ENCODE measurements at regions not wholly inside any gene's neighbourhood (a gene's known extent, or its start where the extent isn't known, plus 50 kb on each side); places are given as distances from the start of the nearest gene placed in this dataset.

DNA sequence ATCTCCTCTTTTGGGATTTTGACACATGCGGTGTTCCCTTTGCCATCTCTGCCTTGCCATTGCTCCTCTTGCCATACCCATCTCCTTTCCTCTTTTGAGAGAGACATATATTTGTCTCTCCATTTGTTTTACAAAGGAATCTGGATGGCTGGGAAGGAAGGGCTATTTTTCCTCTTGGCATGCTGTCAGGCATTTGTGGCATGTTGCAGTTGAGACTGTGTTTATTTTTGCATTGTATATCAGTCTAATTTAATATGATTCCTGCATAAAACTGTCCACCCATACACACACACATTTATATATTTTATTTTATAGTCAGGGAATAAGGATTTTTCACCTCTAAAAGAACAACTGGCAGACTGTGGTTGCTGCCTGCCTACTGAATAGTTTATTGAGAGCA is 1105.8 kb upstream of the SEMA6A start:
- no peak for TF ChIP-seq ZNF274 (IDR thresholded peaks at IDR 0.05; ENCODE audit: low read depth, low read length)
- no peak overlapping the region for H3K4me3 ChIP-seq (ENCODE audit: low read length)

DNA sequence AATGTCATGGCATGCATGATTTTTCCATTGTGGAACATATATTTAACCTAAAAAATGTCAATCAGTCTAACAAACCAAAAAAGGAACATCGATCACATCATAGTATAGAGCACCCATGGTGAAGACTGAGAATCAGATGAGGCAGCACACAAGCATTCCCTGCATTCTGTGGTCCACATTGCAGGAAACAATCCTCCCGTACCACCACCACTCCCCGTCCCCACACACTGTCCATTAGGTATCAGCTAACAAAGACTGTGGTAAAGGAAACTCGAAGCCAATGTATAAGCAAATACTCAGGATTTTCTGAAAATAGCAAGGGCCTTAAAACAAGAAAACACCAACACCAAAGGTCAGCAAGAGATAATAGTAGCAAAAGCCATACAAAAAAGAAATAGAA is 1104.4 kb upstream of the SEMA6A start:
- no peak overlapping the region for H3K4me3 ChIP-seq (ENCODE audit: low read length)
- no peak for TF ChIP-seq ZNF274 (IDR thresholded peaks at IDR 0.05; ENCODE audit: low read depth, low read length)

- H3K4me3 ChIP-seq (ENCODE audit: low read length), result no peak overlapping the region
- no peak for TF ChIP-seq ZNF274 (IDR thresholded peaks at IDR 0.05; ENCODE audit: low read depth, low read length)
Observed at GRCh38 chr5:117675646-117676045, 1101.0 kb upstream of the SEMA6A start.

- TF ChIP-seq ZNF274 (IDR thresholded peaks at IDR 0.05; ENCODE audit: low read depth, low read length), result no peak
- no peak overlapping the region for H3K4me3 ChIP-seq (ENCODE audit: low read length)
Observed at GRCh38 chr5:117671551-117671950, 1096.9 kb upstream of the SEMA6A start.

GRCh38 chr5:117667105-117667504 is 1092.5 kb upstream of the SEMA6A start:
- TF ChIP-seq ZNF274 (IDR thresholded peaks at IDR 0.05; ENCODE audit: low read depth, low read length), result no peak
- H3K4me3 ChIP-seq (ENCODE audit: low read length), result no peak overlapping the region

DNA sequence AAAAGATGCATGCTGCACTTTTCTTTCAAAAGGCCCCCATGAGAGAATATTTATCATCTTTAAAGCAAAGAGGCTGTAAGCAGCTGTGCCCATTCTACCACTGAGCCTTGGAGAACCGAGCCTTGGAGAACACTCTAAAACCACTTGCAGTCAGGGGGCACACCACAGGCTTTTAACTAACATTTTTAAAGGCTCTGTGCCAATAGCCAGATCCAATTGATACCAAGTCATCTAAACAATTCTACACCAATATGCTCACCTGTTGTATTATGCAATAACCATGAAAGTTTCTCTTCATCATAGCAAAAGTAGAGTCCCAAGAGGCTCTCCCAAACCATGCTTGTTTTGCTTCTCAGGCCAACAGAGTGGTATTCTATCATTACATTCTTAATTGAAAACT is 1090.5 kb upstream of the SEMA6A start:
- H3K4me3 ChIP-seq (ENCODE audit: low read length), result no peak overlapping the region
- TF ChIP-seq ZNF274 (IDR thresholded peaks at IDR 0.05; ENCODE audit: low read depth, low read length), result no peak

GRCh38 chr5:117662361-117662760 is 1087.7 kb upstream of the SEMA6A start:
- H3K4me3 ChIP-seq (ENCODE audit: low read length), result no peak overlapping the region
- TF ChIP-seq ZNF274 (IDR thresholded peaks at IDR 0.05; ENCODE audit: low read depth, low read length), result no peak

DNA sequence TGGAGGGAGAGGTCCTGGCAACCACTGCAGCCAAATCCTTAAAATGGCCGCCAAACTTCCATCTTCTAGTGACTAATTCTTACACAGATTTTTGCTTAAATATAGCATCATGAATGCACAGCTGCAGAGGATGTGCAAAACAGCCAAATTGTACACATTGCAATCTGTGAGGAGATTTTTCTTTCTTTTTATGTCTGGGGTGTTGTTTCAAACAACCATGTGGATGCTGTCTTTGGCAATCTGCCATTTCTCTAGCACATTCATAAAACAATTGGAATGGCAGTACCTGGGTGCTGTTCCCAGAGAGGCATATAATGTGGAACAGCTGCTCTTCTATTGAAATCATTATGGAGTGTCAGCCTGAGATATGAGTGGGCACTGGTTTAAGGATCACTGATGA is 1082.9 kb upstream of the SEMA6A start:
- H3K4me3 ChIP-seq (ENCODE audit: low read length), result no peak overlapping the region
- no peak for TF ChIP-seq ZNF274 (IDR thresholded peaks at IDR 0.05; ENCODE audit: low read depth, low read length)

- no peak overlapping the region for H3K4me3 ChIP-seq (ENCODE audit: low read length)
- TF ChIP-seq ZNF274 (IDR thresholded peaks at IDR 0.05; ENCODE audit: low read depth, low read length), result no peak
Observed at GRCh38 chr5:117652958-117653280, 1078.3 kb upstream of the SEMA6A start.

DNA sequence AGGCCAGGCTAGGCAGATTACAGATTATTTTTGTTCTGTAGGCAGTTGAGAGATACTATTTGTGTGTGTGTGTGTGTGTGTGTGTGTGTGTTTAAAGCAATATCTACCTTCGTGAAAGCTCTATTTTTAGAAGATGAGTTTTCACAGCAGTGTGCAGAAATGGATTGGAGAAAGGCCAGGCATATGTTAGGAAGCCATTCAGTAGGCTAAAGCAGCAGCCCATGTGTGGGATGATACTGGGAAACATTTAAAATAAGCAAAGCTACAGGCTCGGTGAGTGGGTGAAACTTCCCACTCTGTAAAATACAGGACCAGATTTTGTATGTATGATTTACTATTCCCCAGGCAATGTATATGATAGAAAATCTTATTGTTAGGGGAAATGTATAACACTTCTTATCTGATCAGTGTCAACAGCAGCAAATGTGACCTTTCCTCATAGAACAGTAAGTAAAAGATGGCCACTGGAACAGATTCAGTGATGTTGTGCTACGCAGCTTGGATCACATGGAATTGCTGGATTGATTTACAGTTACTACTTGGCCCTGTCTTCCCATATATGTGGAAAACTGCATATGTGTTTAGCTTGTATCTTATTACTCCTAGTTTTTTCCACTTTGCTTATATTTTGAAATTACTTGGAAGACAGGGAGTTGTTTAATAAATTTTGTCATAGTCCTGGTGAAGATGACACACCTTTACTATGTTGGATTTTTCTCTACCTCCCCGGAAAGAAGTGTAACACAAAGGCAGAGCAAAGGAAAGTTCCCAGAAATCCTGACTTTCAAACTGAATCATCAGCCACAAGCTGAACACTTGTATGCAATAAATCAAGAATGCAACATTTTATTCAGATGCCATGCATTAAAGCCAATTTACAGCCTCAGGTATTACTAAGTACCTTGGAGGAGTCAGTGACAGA is 1077.7 kb upstream of the SEMA6A start:
- TF ChIP-seq ZNF274 (IDR thresholded peaks at IDR 0.05; ENCODE audit: low read depth, low read length), result no peak
- no peak overlapping the region for H3K4me3 ChIP-seq (ENCODE audit: low read length)

GRCh38 chr5:117649821-117650220 is 1075.2 kb upstream of the SEMA6A start:
- H3K4me3 ChIP-seq (ENCODE audit: low read length), result no peak overlapping the region
- TF ChIP-seq ZNF274 (IDR thresholded peaks at IDR 0.05; ENCODE audit: low read depth, low read length), result no peak

DNA sequence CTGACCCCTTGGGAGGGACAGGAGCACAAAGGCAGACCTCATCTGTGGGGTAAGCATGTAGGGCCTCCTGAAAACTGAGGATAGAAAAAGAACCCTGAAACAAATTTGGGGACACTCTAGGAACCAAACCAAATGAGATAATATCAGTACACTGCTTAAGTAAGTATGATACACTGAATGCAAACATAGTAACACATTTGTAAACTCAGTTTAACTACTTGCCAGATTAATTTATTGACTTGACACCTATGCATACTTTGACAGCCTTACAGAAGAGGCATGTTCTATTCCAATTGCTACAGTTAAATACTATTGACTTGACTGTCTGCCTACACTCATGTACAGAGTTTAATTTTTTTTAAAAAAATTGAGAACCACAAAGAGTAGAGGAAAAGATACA is 1070.8 kb upstream of the SEMA6A start:
- TF ChIP-seq ZNF274 (IDR thresholded peaks at IDR 0.05; ENCODE audit: low read depth, low read length), result no peak
- H3K4me3 ChIP-seq (ENCODE audit: low read length), result no peak overlapping the region

GRCh38 chr5:117638581-117638980 is 1064.0 kb upstream of the SEMA6A start:
- no peak for TF ChIP-seq ZNF274 (IDR thresholded peaks at IDR 0.05; ENCODE audit: low read depth, low read length)
- H3K4me3 ChIP-seq (ENCODE audit: low read length), result no peak overlapping the region

DNA sequence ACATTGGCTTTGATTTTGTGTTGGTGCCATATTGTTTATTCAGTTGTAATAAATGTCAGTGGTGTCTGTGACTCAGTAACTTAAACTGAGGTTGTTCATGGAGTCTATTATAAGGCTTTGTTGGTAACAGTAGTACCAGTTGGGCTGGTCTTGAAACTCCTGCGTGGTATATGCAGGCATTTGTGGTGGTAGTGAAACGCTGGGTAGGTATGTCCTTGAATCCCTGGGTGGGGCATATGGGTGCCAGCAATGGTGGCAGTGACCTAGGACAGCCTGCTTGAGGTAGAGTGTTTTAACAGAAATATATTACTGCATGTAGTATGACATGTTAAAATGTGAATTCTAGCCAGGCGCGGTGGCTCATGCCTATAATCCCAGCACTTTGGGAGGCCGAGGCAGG is 1058.5 kb upstream of the SEMA6A start:
- H3K4me3 ChIP-seq (ENCODE audit: low read length), result no peak overlapping the region
- no peak for TF ChIP-seq ZNF274 (IDR thresholded peaks at IDR 0.05; ENCODE audit: low read depth, low read length)

- H3K4me3 ChIP-seq (ENCODE audit: low read length), result no peak overlapping the region
- TF ChIP-seq ZNF274 (IDR thresholded peaks at IDR 0.05; ENCODE audit: low read depth, low read length), result no peak
Observed at GRCh38 chr5:117624201-117624600, 1049.6 kb upstream of the SEMA6A start.

Data from GM08714 (cell line).